ENCODE measurements at regions not wholly inside any gene's neighbourhood (a gene's known extent, or its start where the extent isn't known, plus 50 kb on each side); places are given as distances from the start of the nearest gene placed in this dataset.

DNA sequence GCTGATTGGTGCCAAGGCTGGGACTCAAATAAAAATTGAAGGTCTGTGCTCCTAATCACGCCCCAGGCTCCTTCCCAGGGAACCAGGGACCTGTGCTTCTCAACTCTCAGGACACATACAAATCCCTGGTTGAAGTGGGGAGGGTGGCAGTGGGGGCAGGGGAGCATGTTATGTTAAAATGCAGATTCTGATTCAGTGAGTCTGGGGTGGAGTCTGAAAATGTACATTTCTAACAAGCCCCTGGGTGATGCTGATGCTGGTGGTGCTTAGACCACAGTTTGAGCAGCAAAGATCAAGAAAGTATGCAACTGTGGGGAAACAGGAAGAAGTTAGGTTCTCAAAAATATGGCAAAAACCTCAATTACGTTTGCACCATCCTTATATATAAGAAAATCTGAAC, 236.5 kb downstream of the MAGEB17 start:
- no peak overlapping the region for H3K27ac Mint-ChIP-seq
- Histone ChIP-seq H3K4me3 (ENCODE audit: low read length) (no peak overlapping the region), H3K27me3 (ENCODE audit: control insufficient read depth, insufficient read depth, low read length) (no peaks in the 10 kb centered on the region), H3K9me3 (ENCODE audit: control insufficient read depth, insufficient read depth, low read length) (no peaks in the 10 kb centered on the region), H3K36me3 (ENCODE audit: control insufficient read depth, insufficient read depth, low read length) (no peaks in the 10 kb centered on the region), H3K27ac (ENCODE audit: low read length) (no peak overlapping the region), H3K4me1 (ENCODE audit: control insufficient read depth, insufficient read depth, low read length) (no peaks in the 10 kb centered on the region)
- no peak overlapping the region for H3K4me3 Mint-ChIP-seq
- H3K36me3 Mint-ChIP-seq = no peaks in the 10 kb centered on the region
- no peaks in the 10 kb centered on the region for H3K4me1 Mint-ChIP-seq
- TF ChIP-seq, protein P1, sequence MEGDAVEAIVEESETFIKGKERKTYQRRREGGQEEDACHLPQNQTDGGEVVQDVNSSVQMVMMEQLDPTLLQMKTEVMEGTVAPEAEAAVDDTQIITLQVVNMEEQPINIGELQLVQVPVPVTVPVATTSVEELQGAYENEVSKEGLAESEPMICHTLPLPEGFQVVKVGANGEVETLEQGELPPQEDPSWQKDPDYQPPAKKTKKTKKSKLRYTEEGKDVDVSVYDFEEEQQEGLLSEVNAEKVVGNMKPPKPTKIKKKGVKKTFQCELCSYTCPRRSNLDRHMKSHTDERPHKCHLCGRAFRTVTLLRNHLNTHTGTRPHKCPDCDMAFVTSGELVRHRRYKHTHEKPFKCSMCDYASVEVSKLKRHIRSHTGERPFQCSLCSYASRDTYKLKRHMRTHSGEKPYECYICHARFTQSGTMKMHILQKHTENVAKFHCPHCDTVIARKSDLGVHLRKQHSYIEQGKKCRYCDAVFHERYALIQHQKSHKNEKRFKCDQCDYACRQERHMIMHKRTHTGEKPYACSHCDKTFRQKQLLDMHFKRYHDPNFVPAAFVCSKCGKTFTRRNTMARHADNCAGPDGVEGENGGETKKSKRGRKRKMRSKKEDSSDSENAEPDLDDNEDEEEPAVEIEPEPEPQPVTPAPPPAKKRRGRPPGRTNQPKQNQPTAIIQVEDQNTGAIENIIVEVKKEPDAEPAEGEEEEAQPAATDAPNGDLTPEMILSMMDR (IDR thresholded peaks at IDR 0.05) = no peak
- no peaks in the 10 kb centered on the region for H3K9me3 Mint-ChIP-seq
- DNase-seq (no peak), ATAC-seq (no peak)
- 67% methylated on average over 1 of the region's 2 CpGs for WGBS (ENCODE audit: insufficient coverage)
- intact Hi-C loops (cut with micrococcal nuclease) = no loop called here
- H3K27me3 Mint-ChIP-seq (ENCODE audit: low read depth in 2 of 2) = no peaks in the 10 kb centered on the region

DNA sequence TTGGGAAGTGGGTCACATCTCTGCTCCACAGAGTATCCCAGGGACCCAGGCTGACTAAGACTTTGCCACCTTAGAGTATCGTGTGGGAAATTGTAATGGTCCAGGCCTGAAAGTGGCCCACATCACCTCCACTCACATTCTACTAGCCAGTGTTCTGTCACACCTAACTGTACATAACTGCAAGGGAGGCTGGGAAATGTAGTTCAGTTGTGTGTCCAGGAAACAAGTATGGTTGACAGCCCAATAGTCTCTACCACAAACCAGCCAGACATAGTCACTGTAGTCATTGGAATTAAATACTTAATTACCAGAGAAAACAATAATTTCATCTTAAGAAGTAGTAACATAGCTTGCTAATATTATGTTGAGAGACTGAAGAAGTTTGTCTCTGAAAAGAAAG, 233.4 kb upstream of the S100G start:
- Mint-ChIP-seq H3K9me3 (no peaks in the 10 kb centered on the region), H3K4me3 (no peak overlapping the region), H3K27ac (no peak overlapping the region), H3K4me1 (no peaks in the 10 kb centered on the region), H3K27me3 (ENCODE audit: low read depth in 2 of 2) (peaks cover 2 to 24% of the 10 kb centered on the region in 2 donors), H3K36me3 (no peaks in the 10 kb centered on the region)
- intact Hi-C loops (cut with micrococcal nuclease) = no loop called here
- no peak overlapping the region for H3K27ac ChIP-seq (ENCODE audit: low read length)
- TF ChIP-seq, protein P1 (IDR thresholded peaks at IDR 0.05) = no peak
- ATAC-seq (no peak), DNase-seq (no peak)
- H3K9me3 ChIP-seq (ENCODE audit: control insufficient read depth, insufficient read depth, low read length) = no peaks in the 10 kb centered on the region
- no peaks in the 10 kb centered on the region for H3K4me1 ChIP-seq (ENCODE audit: control insufficient read depth, insufficient read depth, low read length)
- 100% methylated on average over 1 of the region's 1 CpG for WGBS (ENCODE audit: insufficient coverage)
- H3K36me3 ChIP-seq (ENCODE audit: control insufficient read depth, insufficient read depth, low read length) = no peaks in the 10 kb centered on the region
- peaks cover 2% of the 10 kb centered on the region for H3K27me3 ChIP-seq (ENCODE audit: control insufficient read depth, insufficient read depth, low read length)
- H3K4me3 ChIP-seq (ENCODE audit: low read length) = no peak overlapping the region

DNA sequence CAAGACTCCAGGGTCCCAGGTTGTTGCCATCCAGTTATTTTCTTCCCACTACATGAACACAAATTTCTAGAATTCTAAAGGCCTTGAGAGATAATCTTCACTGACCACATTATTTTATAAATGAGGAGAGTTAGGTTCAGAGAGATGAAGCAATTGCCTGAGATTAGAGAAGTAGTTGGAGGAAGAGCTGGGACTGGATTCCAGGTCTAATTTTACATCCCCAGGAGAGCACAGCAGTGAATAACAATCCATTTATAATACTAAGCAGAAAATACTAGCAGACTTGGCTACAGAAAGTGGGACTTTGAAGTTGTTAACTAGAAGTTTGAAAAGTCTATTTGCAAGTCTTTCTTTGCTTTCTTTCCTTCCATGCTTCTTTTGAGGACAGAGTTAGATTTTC, 231.3 kb upstream of the S100G start:
- H3K4me1 ChIP-seq (ENCODE audit: control insufficient read depth, insufficient read depth, low read length) = no peaks in the 10 kb centered on the region
- Mint-ChIP-seq H3K9me3 (no peaks in the 10 kb centered on the region), H3K4me1 (no peaks in the 10 kb centered on the region), H3K27ac (no peak overlapping the region), H3K27me3 (ENCODE audit: low read depth in 2 of 2) (peaks cover 0 to 27% of the 10 kb centered on the region in 2 donors), H3K4me3 (no peak overlapping the region), H3K36me3 (no peaks in the 10 kb centered on the region)
- H3K4me3 ChIP-seq (ENCODE audit: low read length) = no peak overlapping the region
- H3K9me3 ChIP-seq (ENCODE audit: control insufficient read depth, insufficient read depth, low read length) = no peaks in the 10 kb centered on the region
- intact Hi-C loops (cut with micrococcal nuclease) = no loop called here
- DNase-seq (no peak), ATAC-seq (no peak)
- H3K27ac ChIP-seq (ENCODE audit: low read length) = no peak overlapping the region
- no peaks in the 10 kb centered on the region for H3K27me3 ChIP-seq (ENCODE audit: control insufficient read depth, insufficient read depth, low read length)
- TF ChIP-seq, protein P1 (IDR thresholded peaks at IDR 0.05) = no peak
- no peaks in the 10 kb centered on the region for H3K36me3 ChIP-seq (ENCODE audit: control insufficient read depth, insufficient read depth, low read length)

GRCh38 chrX:16427668-16428067, 222.3 kb upstream of the S100G start:
- Histone ChIP-seq H3K4me3 (ENCODE audit: low read length) (no peak overlapping the region), H3K27me3 (ENCODE audit: control insufficient read depth, insufficient read depth, low read length) (no peaks in the 10 kb centered on the region), H3K27ac (ENCODE audit: low read length) (no peak overlapping the region), H3K36me3 (ENCODE audit: control insufficient read depth, insufficient read depth, low read length) (no peaks in the 10 kb centered on the region), H3K9me3 (ENCODE audit: control insufficient read depth, insufficient read depth, low read length) (no peaks in the 10 kb centered on the region), H3K4me1 (ENCODE audit: control insufficient read depth, insufficient read depth, low read length) (no peaks in the 10 kb centered on the region)
- intact Hi-C loops (cut with micrococcal nuclease) = no loop called here
- no peaks in the 10 kb centered on the region for H3K36me3 Mint-ChIP-seq
- ATAC-seq (no peak), DNase-seq (no peak)
- 53% methylated on average over 2 of the region's 3 CpGs for WGBS (ENCODE audit: insufficient coverage)
- no peaks in the 10 kb centered on the region for H3K9me3 Mint-ChIP-seq
- no peak overlapping the region for H3K27ac Mint-ChIP-seq
- peaks cover 11 to 13% of the 10 kb centered on the region in 2 donors for H3K27me3 Mint-ChIP-seq (ENCODE audit: low read depth in 2 of 2)
- TF ChIP-seq, protein P1 (IDR thresholded peaks at IDR 0.05) = no peak
- H3K4me3 Mint-ChIP-seq = no peak overlapping the region
- peaks cover 0 to 7% of the 10 kb centered on the region in 2 donors for H3K4me1 Mint-ChIP-seq
